OCI-LY3 (cell line): ENCODE measurements at regions not wholly inside any gene's neighbourhood (a gene's known extent, or its start where the extent isn't known, plus 50 kb on each side); places are given as distances from the start of the nearest gene placed in this dataset.

Experiments used
- H2AFZ ChIP-seq: fragments of 200-600, 300-600 bp; shearing (Covaris generic); 2 replicates; pipeline ENCODE4 v1.6.0; 2014; ENCODE audit warnings: antibody characterized with exemption, low read depth, low read length
- H3K27ac ChIP-seq: fragments of 200-600, 300-600 bp; sonication (generic); 2 replicates; pipeline ENCODE4 v1.5.1; 2014; ENCODE audit warnings: mild to moderate bottlenecking, low read length, moderate library complexity, mixed read lengths
- H3K27me3 ChIP-seq: fragments of 200-600, 300-600 bp; sonication (generic); 2 replicates; pipeline ENCODE4 v1.6.1; 2014; ENCODE audit warnings: low read depth, low read length, mixed read lengths
- H3K36me3 ChIP-seq: fragments of 200-600, 300-600 bp; sonication (generic); replicated peaks from 2 replicates; pipeline ENCODE3; 2014; ENCODE audit warnings: low read depth, low read length, mixed read lengths
- H3K4me1 ChIP-seq: fragments of 300-600, 200-600 bp; sonication (generic); 2 replicates; pipeline ENCODE4 v1.6.1; 2014; ENCODE audit warnings: low read length, mixed read lengths
- H3K4me2 ChIP-seq: fragments of 200-600, 300-600 bp; sonication (generic); 2 replicates; pipeline ENCODE4 v1.6.1; 2014; ENCODE audit warnings: low read length, mixed read lengths
- H3K4me3 ChIP-seq: fragments of 300-600, 200-600 bp; sonication (generic); 2 replicates; pipeline ENCODE4 v1.5.1; 2014; ENCODE audit warnings: antibody characterized with exemption, mild to moderate bottlenecking, low read length, moderate library complexity
- H3K79me2 ChIP-seq: fragments of 300-600, 200-600 bp; shearing (Covaris generic); 2 replicates; pipeline ENCODE4 v1.6.1; 2014; ENCODE audit warnings: mild to moderate bottlenecking, low read length, mixed read lengths
- H3K9ac ChIP-seq: fragments of 300-600, 200-600 bp; shearing (Covaris generic); 2 replicates; pipeline ENCODE4 v1.6.0; 2014; ENCODE audit warnings: mild to moderate bottlenecking, low read length, moderate library complexity
- H3K9me3 ChIP-seq: fragments of 200-600, 300-600 bp; shearing (Covaris generic); 2 replicates; pipeline ENCODE4 v1.6.1; 2014; ENCODE audit warnings: low read length, mixed read lengths; ENCODE audit not compliant: insufficient read depth
- H4K20me1 ChIP-seq: fragments of 200-600, 300-600 bp; sonication (generic); 2 replicates; pipeline ENCODE4 v1.6.1; 2016; ENCODE audit warnings: low read length, mixed read lengths; ENCODE audit not compliant: insufficient read depth
- CTCF ChIP-seq: fragments of 200-600, 300-600 bp; sonication (generic); IDR thresholded peaks from 2 replicates; pipeline ENCODE4 v1.5.1; 2014; ENCODE audit warnings: antibody characterized with exemption, low read length, low read depth
- EZH2phosphoT487 ChIP-seq: fragments of 200-600 bp; shearing (Covaris generic); IDR thresholded peaks from 2 replicates; pipeline ENCODE4 v1.6.1; 2018; ENCODE audit warnings: antibody characterized with exemption, mixed run types, low read depth

GRCh38 chr18:38552732-38553321, 987.2 kb upstream of the CELF4 start:
- Histone ChIP-seq H3K79me2 (no peaks in the 10 kb centered on the region), H4K20me1 (no peaks in the 10 kb centered on the region), H2AFZ (no peak overlapping the region), H3K27ac (no peak overlapping the region), H3K36me3 (no peaks in the 10 kb centered on the region), H3K9me3 (no peaks in the 10 kb centered on the region), H3K4me1 (no peaks in the 10 kb centered on the region), H3K4me2 (no peak overlapping the region), H3K4me3 (no peak overlapping the region), H3K27me3 (no peaks in the 10 kb centered on the region), H3K9ac (no peak overlapping the region)
- no peak for TF ChIP-seq EZH2phosphoT487
- no peak for TF ChIP-seq CTCF

- Histone ChIP-seq H3K4me1 (no peaks in the 10 kb centered on the region), H3K4me2 (no peak overlapping the region), H3K4me3 (no peak overlapping the region), H3K27ac (no peak overlapping the region), H4K20me1 (no peaks in the 10 kb centered on the region), H3K9me3 (no peaks in the 10 kb centered on the region), H3K9ac (no peak overlapping the region), H3K36me3 (no peaks in the 10 kb centered on the region), H3K27me3 (no peaks in the 10 kb centered on the region), H3K79me2 (no peaks in the 10 kb centered on the region), H2AFZ (no peak overlapping the region)
- TF ChIP-seq EZH2phosphoT487 = no peak
These were observed 986.3 kb upstream of the CELF4 start for GRCh38 chr18:38551881-38552280.

DNA sequence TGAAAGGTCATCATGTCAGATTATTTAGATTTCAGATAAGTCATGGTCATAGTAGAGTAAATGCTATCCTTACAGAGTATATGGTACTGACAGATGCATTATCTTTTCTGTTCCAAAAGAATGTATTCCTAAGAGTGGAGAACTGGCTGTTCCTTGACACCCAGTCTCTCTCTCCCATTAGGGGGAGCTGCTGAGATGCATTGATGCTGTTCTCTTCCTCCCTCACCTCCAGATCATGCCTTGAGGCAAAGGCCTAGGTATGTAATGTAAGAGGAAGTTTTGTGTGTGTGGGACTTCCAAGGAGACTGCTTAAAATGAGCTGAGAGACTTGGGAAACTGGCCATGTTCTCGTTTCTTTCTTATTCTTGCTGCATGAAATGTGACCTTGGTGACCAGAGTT, 979.5 kb upstream of the CELF4 start:
- peaks cover 5% of the 10 kb centered on the region for H3K4me1 ChIP-seq
- no peaks in the 10 kb centered on the region for H3K9me3 ChIP-seq
- peak; percentile 68 for TF ChIP-seq CTCF
- no peak for TF ChIP-seq EZH2phosphoT487
- no peak overlapping the region for H3K4me2 ChIP-seq
- H3K4me3 ChIP-seq = no peak overlapping the region
- H3K27ac ChIP-seq = no peak overlapping the region
- H3K79me2 ChIP-seq = no peaks in the 10 kb centered on the region
- no peak overlapping the region for H3K9ac ChIP-seq
- H3K36me3 ChIP-seq = no peaks in the 10 kb centered on the region
- 0 out of 2 replicates have a peak overlapping the region, but pooled peaks have one; percentile 4 for H2AFZ ChIP-seq
- no peaks in the 10 kb centered on the region for H3K27me3 ChIP-seq
- no peaks in the 10 kb centered on the region for H4K20me1 ChIP-seq

GRCh38 chr18:38539856-38540255, 974.3 kb upstream of the CELF4 start:
- Histone ChIP-seq H2AFZ (no peak overlapping the region), H3K79me2 (no peaks in the 10 kb centered on the region), H3K4me1 (no peaks in the 10 kb centered on the region; the same call in 1 of the 2 replicates), H3K9me3 (no peaks in the 10 kb centered on the region), H3K27me3 (no peaks in the 10 kb centered on the region), H3K4me2 (no peak overlapping the region), H3K27ac (no peak overlapping the region), H3K9ac (no peak overlapping the region), H3K36me3 (no peaks in the 10 kb centered on the region), H4K20me1 (no peaks in the 10 kb centered on the region), H3K4me3 (no peak overlapping the region)
- TF ChIP-seq CTCF = no peak
- TF ChIP-seq EZH2phosphoT487 = no peak
